WTC11 (cell line): ENCODE measurements at regions not wholly inside any gene's neighbourhood (a gene's known extent, or its start where the extent isn't known, plus 50 kb on each side); places are given as distances from the start of the nearest gene placed in this dataset.

ENCODE experiments used
- CTCF ChIP-seq: fragments of 200-600 bp; IDR thresholded peaks from 2 replicates; pipeline ENCODE4 v1.8.0; 2022; ENCODE audit warnings: antibody characterized with exemption
- E2F1 ChIP-seq: sonication (generic); formaldehyde crosslinking; IDR thresholded peaks from 2 replicates; pipeline ENCODE4 v1.8.0; 2022; ENCODE audit warnings: mild to moderate bottlenecking, missing genetic modification reagents
- MYBL2 ChIP-seq: sonication (generic); formaldehyde crosslinking; IDR thresholded peaks from 2 replicates; pipeline ENCODE4 v1.8.1; 2023; ENCODE audit warnings: mild to moderate bottlenecking, moderate library complexity, missing genetic modification reagents
- SP1 ChIP-seq: sonication (generic); formaldehyde crosslinking; conservative IDR thresholded peaks from 2 replicates; pipeline ENCODE4 v1.8.1; 2022; ENCODE audit warnings: missing genetic modification reagents
- TEAD4 ChIP-seq: sonication (generic); formaldehyde crosslinking; IDR thresholded peaks from 2 replicates; pipeline ENCODE4 v1.8.0; 2022; ENCODE audit warnings: mild to moderate bottlenecking, missing genetic modification reagents
- TF ChIP-seq, protein P1 (sequence below): sonication (generic); formaldehyde crosslinking; IDR thresholded peaks from 2 replicates; pipeline ENCODE4 v1.8.0; 2022; ENCODE audit warnings: mild to moderate bottlenecking, missing genetic modification reagents
- TF ChIP-seq, protein P2 (sequence below): sonication (generic); formaldehyde crosslinking; IDR thresholded peaks from 2 replicates; pipeline ENCODE4 v1.8.1; 2022; ENCODE audit warnings: low read depth, missing genetic modification reagents, borderline replicate concordance

DNA sequence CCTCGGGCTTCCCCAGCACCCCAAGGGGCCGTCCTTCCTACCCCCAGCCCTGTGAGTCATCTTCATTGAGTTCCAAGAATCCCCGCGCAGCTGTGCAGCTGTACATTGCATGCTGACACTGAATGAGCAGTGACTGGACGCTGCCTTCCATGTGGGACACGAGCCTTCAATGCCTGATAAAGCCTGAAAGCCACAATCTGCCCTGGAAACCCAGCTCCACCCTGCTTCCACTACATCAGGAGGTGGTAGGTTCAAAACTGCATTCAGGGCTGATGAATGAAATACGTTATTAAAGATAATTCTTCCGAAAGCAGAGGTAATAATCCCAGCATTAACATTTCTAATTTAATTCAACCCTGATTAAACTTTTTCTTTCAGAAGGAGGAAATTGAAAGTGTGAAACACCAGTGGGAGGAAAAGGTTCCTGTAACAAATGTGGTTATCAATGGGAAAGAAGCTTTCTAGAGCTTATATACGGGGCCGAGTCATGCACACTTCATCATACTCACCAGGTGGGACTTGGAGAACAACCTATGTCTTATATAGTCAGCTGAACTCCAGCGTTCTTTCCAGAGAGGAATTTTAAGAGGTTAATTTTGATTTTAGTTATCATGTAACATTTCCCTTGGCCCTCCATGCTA is 360.1 kb downstream of the LPIN1 start:
- no peak for TF ChIP-seq CTCF
- TF ChIP-seq TEAD4 (CRISPR knock-in tag), result no peak
- no peak for TF ChIP-seq MYBL2 (CRISPR knock-in tag)
- TF ChIP-seq, protein P1, sequence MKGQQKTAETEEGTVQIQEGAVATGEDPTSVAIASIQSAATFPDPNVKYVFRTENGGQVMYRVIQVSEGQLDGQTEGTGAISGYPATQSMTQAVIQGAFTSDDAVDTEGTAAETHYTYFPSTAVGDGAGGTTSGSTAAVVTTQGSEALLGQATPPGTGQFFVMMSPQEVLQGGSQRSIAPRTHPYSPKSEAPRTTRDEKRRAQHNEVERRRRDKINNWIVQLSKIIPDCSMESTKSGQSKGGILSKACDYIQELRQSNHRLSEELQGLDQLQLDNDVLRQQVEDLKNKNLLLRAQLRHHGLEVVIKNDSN (CRISPR knock-in tag), result no peak
- TF ChIP-seq SP1 (CRISPR knock-in tag), result no peak
- TF ChIP-seq, protein P2, sequence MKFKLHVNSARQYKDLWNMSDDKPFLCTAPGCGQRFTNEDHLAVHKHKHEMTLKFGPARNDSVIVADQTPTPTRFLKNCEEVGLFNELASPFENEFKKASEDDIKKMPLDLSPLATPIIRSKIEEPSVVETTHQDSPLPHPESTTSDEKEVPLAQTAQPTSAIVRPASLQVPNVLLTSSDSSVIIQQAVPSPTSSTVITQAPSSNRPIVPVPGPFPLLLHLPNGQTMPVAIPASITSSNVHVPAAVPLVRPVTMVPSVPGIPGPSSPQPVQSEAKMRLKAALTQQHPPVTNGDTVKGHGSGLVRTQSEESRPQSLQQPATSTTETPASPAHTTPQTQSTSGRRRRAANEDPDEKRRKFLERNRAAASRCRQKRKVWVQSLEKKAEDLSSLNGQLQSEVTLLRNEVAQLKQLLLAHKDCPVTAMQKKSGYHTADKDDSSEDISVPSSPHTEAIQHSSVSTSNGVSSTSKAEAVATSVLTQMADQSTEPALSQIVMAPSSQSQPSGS, result no peak
- no peak for TF ChIP-seq E2F1 (CRISPR knock-in tag)
